HUES48 (cell line): ENCODE measurements at regions not wholly inside any gene's neighbourhood (a gene's known extent, or its start where the extent isn't known, plus 50 kb on each side); places are given as distances from the start of the nearest gene placed in this dataset.
"Not testable (repeated sequence)": the region's sequence is repeated elsewhere in the genome, so short reads cannot be mapped to it uniquely, and the experiment has no call there.

Experiments used
- H3K27ac ChIP-seq: one replicate; pipeline ENCODE4 v1.7.0; 2013; ENCODE audit warnings: low read depth, low read length, inconsistent platforms
- H3K27me3 ChIP-seq: 2 replicates; pipeline ENCODE4 v1.6.1; 2013; ENCODE audit warnings: mild to moderate bottlenecking, low read length; ENCODE audit not compliant: control insufficient read depth, insufficient read depth
- H3K36me3 ChIP-seq: 2 replicates; pipeline ENCODE4 v1.6.1; 2013; ENCODE audit warnings: low read length; ENCODE audit not compliant: control insufficient read depth, insufficient read depth
- H3K4me1 ChIP-seq: 2 replicates; pipeline ENCODE4 v1.6.1; 2013; ENCODE audit warnings: mild to moderate bottlenecking, low read length; ENCODE audit not compliant: control insufficient read depth, insufficient read depth
- H3K4me3 ChIP-seq: 2 replicates; pipeline ENCODE4 v1.5.1; 2013; ENCODE audit warnings: mild to moderate bottlenecking, low read depth, low read length
- H3K9ac ChIP-seq: 2 replicates; pipeline ENCODE4 v1.6.1; 2013; ENCODE audit warnings: mild to moderate bottlenecking, low read depth, low read length, moderate library complexity
- H3K9me3 ChIP-seq: 2 replicates; pipeline ENCODE4 v1.6.1; 2013; ENCODE audit warnings: low read length; ENCODE audit not compliant: control insufficient read depth, insufficient read depth

DNA sequence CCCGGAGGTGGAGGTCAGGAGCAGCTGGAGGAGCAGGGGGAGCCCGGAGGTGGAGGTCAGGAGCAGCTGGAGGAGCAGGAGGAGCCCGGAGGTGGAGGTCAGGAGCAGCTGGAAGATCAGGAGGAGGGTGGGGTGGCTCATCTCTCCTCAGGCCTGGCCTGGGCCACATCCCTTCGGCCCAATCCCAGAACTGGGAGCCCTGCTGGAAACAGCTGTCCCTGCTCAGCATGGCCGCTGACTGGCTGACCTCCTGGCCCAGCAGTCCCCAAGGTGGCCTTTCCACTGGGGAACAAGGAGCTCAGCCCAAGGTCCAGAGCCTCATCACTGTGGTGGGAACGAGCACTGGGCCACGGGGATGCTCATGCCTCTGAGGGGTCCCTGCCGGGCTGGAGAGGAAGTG is 66.6 kb upstream of the LAPTM4A start:
- Histone ChIP-seq H3K4me1 (no peaks in the 10 kb centered on the region), H3K36me3 (no peaks in the 10 kb centered on the region), H3K27ac (no peak overlapping the region), H3K9ac (no peak overlapping the region), H3K9me3 (no peaks in the 10 kb centered on the region), H3K27me3 (no peaks in the 10 kb centered on the region), H3K4me3 (no peak overlapping the region)

DNA sequence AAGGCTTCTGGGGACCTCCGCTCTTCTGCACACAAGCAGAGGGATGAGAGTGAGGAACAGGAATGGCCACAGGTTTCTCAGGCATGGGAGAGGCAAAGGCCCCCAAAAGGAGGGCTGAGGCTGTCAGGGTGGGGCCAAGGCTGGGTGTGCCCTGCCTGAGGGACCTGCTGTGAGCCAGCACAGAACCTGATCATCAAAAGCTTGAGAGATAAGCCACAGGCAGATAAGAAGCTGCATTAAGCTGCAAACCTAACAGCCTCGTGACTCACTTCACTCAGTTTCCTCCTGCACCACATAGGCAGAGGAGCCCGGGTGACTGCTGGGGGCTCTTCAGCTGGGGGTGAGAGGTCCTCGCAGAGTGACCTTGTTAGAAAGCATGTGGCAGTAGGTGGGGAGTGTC is 64.5 kb upstream of the LAPTM4A start:
- Histone ChIP-seq H3K9me3 (no peaks in the 10 kb centered on the region), H3K4me1 (no peaks in the 10 kb centered on the region), H3K4me3 (no peak overlapping the region), H3K27me3 (no peaks in the 10 kb centered on the region), H3K36me3 (no peaks in the 10 kb centered on the region), H3K9ac (no peak overlapping the region), H3K27ac (no peak overlapping the region)

DNA sequence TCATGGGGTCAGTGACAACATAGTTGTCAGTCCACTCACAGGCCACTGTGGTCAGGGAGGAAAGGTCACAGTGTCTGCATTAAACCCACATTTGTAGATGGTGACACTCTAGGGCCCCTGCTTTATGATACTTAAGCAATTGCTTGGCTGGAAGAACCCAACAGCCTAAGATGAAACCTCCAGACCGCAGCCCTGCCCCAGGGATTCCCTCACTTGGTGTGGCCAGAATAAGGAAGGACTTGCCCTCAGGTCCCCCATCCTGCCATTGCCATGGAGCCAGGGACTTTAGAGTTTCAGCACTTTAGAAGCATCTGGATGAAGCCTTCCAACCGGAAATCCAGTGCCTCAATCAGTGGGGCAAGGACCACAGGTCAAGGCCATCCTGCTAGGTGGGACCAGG is 63.9 kb upstream of the LAPTM4A start:
- Histone ChIP-seq H3K9me3 (no peaks in the 10 kb centered on the region), H3K27me3 (no peaks in the 10 kb centered on the region), H3K4me1 (no peaks in the 10 kb centered on the region), H3K4me3 (no peak overlapping the region), H3K36me3 (no peaks in the 10 kb centered on the region), H3K9ac (no peak overlapping the region), H3K27ac (no peak overlapping the region)

DNA sequence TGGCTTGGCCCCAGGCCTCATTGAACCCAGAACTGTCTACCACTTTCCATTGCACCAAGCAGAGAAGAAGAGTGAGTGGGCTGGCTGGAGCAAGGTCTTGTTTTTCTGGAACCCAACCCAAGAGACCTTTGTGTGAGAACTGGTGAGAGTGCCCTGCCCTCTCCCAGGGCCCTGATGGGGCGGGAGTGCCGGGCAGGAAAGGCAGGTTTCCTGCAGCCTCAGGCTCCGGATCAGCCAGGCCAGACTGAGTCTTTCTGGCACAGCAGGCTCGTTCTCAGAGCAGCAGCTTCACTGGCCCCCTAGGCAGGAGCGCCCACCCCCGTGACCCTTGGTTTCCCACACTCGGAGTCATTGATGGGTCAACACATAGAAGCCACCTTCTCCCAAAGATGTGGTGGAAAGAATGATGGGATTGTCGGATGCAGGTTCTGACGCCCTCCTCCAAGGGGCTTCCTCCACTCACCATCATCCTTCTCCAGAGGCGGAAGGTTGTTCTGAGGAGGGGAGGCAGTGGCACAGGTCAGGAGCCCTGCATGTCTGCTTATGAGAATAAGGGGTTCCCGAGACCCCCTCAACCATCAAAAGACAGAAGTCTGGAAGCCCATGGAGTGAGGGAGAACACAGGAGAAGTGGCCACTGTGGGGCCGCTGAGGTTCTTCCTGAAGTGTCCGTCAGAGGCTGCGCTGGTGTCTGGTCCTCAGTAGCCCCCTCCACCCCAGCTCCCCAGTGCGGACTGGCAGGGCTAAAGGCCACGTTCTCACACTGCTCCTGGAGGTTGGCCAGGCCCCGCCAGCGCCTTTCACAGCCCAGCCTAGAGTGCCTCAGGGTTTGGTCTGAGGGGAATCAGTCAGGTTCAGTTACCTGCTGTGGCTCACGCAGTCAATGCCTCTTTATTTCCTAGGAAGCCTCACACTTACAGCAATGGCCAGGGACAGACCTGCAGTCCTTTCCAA is 62.8 kb upstream of the LAPTM4A start:
- no peak overlapping the region for H3K4me3 ChIP-seq
- H3K9ac ChIP-seq = no peak overlapping the region
- H3K9me3 ChIP-seq = no peaks in the 10 kb centered on the region
- no peaks in the 10 kb centered on the region for H3K36me3 ChIP-seq
- no peaks in the 10 kb centered on the region for H3K4me1 ChIP-seq
- H3K27ac ChIP-seq = no peak overlapping the region
- no peaks in the 10 kb centered on the region for H3K27me3 ChIP-seq

DNA sequence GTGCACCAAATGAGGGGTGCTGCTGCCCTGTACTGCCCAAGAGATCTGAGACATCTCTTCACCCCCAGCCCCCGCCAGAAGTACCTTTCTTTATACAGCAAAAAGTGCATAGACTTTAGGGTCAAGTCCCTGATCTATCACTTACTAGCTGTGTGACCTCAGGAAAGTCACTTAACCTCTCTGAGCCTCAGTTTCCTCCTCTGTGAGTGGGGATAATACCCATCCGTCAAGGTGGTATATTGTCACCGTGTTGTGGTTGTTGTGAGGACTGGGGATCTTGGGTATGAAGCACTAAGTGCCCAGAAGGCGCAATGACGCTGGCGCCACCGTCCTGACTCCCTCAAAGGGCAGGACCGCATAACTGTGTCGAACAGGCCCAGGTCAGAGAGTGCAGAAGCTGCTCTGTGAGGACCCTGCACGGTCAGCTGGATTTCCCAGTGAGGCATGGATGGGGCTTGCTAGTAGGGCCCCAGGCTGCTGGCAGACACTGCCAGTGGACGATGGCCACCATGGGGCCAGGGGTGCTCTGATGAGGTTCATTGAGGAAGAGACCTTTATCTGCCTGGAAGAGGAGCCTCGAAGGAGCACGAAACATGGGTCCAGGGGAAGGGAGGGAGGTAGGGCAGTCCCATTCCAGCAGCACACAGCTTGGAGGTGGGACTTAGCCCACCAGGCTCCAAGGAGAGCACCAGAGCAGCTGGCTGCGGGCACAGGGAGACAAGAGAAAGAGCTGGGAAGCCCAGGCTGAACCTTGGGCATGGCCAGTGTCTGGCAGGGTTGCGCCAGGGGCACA is 61.8 kb upstream of the LAPTM4A start:
- H3K36me3 ChIP-seq = no peaks in the 10 kb centered on the region
- H3K27me3 ChIP-seq = no peaks in the 10 kb centered on the region
- H3K9ac ChIP-seq = no peak overlapping the region
- H3K9me3 ChIP-seq = no peaks in the 10 kb centered on the region
- no peaks in the 10 kb centered on the region for H3K4me1 ChIP-seq
- no peak overlapping the region for H3K27ac ChIP-seq
- H3K4me3 ChIP-seq = no peak overlapping the region

DNA sequence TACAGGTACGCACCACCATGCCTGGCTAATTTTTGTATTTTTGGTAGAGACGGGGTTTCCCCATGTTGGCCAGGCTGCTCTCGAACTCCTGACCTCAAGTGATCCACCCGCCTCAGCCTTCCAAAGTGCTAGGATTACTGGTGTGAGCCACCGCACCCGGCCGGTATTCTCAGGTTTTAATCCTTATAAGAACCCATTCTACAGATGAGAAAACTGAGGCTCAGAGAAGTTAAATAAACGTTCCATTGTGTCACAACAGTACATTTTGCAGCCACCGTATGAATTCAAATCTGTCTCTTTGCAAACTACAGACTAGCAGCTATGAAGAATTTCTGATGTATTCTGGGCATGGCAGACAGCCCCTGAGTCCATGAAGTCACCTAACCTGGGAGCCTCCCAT is 60.9 kb upstream of the LAPTM4A start:
- not testable (repeated sequence) for H3K27me3 ChIP-seq, H3K9me3 ChIP-seq, H3K36me3 ChIP-seq, H3K4me3 ChIP-seq, H3K9ac ChIP-seq, H3K27ac ChIP-seq, H3K4me1 ChIP-seq

DNA sequence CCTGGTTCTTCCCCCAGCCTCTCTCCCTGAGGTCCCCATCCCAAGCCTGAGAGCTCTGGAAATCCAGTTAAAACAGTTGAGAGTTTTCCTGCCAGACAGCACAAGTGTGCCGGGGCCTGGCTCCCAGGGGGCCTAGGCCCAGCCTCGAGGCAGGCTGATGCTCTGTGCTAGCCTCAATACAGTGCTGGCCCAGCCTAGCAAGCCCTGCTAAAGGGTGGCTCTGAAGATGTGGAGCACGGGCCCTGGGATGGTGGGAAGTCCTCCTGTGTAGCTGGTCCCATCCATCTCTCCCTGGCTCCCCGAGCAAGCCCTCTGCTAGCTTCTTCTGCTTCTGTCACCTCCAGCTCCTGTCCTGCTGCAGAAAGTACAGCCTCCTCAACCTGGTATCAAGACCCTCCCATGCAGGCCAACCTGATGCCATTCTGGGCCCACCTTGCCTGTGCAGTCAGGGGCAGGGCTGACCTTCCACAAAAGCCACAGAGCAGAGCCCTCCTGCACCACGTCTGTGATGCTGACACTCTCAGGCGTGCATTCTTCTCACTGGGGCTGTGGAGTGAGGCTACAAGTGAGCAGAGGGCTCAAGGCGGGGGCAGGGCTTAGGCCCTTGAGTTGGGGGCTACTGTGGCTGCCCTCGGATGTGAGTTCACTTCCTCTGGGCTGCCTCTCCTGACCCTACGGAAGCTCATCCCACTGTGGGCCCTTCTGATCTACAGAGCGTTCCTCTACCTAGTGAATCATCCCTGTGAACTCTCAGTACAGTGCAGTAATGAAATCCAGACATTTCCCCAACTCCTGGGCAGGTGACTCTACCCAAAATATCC is 60.1 kb upstream of the LAPTM4A start:
- H3K4me3 ChIP-seq = no peak overlapping the region

DNA sequence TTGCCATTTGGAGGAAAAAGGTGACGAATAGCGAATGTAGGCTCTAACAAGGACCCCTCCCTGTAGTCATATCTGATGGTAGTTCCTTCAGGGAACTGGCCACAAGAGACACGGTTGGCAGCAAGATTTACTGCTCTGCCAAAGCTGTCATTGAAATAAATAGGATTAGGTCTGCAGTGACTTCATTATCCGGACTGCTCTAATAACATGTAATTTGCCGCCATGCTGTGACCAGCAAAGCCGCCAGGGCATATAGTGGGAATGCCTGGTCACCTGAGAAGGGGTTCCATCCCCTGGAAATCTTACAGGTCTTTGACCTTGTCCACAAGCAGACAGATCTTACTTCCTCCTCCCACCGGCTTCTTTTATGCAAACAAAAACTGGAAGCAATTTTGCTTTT is 59.4 kb upstream of the LAPTM4A start:
- H3K9me3 ChIP-seq = no peaks in the 10 kb centered on the region
- no peaks in the 10 kb centered on the region for H3K36me3 ChIP-seq
- no peak overlapping the region for H3K27ac ChIP-seq
- H3K4me1 ChIP-seq = no peaks in the 10 kb centered on the region; the same call in 1 of the 2 replicates
- H3K4me3 ChIP-seq = no peak overlapping the region
- no peak overlapping the region for H3K9ac ChIP-seq
- H3K27me3 ChIP-seq = peaks cover 11% of the 10 kb centered on the region; the same call in 1 of the 2 replicates

More for the DNA sequence above, 60.1 kb upstream of the LAPTM4A start:
- H3K36me3 ChIP-seq = no peaks in the 10 kb centered on the region
- no peaks in the 10 kb centered on the region for H3K9me3 ChIP-seq
- peaks cover 8% of the 10 kb centered on the region; the same call in 1 of the 2 replicates for H3K27me3 ChIP-seq
- no peak overlapping the region for H3K9ac ChIP-seq
- no peaks in the 10 kb centered on the region; the same call in 1 of the 2 replicates for H3K4me1 ChIP-seq
- no peak overlapping the region for H3K27ac ChIP-seq

DNA sequence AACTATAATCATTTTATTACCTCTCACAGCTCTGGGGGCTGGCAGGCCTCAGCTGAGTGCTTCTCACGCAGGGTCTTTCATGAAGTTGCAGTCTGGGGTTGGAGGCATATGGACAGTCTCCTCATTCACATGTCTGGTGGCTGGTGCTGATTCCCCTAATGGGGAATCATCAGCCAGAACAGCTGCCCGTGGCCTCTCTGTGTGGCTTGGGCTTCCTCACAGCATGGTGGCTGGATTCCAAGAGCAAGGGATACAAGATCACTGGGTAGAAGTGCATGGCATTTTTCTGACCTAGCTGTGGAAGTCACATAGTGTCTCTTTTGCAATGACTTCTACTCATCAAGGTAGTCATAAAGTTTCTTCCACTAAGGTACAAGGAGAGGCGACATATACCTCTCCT is 59.0 kb upstream of the LAPTM4A start:
- Histone ChIP-seq H3K36me3 (no peaks in the 10 kb centered on the region), H3K4me1 (no peaks in the 10 kb centered on the region; the same call in 1 of the 2 replicates), H3K4me3 (no peak overlapping the region), H3K9ac (no peak overlapping the region), H3K9me3 (no peaks in the 10 kb centered on the region), H3K27ac (no peak overlapping the region), H3K27me3 (peaks cover 15% of the 10 kb centered on the region; the same call in 1 of the 2 replicates)

DNA sequence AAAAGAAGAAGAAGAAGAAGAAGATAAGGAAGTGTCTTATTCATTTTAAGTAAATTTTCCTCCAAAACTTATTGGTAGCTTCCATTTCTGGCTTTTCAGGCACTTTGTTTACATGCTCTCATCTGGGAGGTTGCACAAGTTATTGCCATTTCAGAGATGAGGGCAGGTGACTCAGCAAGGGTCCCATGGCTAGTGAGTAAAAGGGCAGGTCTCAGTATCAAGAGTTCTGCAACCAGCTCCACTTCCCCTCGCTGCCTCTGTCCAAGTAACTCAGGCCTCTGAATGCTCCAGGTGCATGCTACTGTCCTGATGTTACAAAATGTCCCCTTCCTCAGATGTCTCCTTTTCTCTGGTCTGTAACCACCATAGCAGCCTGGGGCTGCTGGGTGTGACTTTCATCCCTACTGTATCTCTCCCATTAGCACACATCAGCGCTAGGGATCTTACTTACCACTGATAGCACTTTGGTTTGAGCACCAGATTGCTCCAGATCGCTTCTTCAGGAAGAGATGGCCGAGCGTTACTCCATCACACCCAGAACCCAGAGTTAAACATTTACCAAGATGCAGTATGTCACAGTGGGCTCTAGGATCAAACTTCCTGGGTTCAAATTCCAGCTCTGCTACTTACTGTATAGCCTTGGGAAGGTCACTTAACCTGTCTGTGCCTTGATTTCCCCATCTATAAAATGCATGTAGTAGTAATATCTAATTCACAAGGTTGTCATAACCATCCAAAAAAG is 57.4 kb upstream of the LAPTM4A start:
- Histone ChIP-seq H3K9ac (no peak overlapping the region), H3K9me3 (no peaks in the 10 kb centered on the region), H3K4me3 (no peak overlapping the region), H3K36me3 (no peaks in the 10 kb centered on the region), H3K4me1 (no peaks in the 10 kb centered on the region; the same call in 1 of the 2 replicates), H3K27ac (no peak overlapping the region), H3K27me3 (peaks cover 15% of the 10 kb centered on the region; the same call in 1 of the 2 replicates)
